Colonic mucosa (tissue), 4 donors: ENCODE measurements at regions not wholly inside any gene's neighbourhood (a gene's known extent, or its start where the extent isn't known, plus 50 kb on each side); places are given as distances from the start of the nearest gene placed in this dataset.

Source experiments
- DNase-seq: peaks from one replicate; pipeline ENCODE4 v3.0.0-alpha.2; 2020
- H3K27ac ChIP-seq: fragments of 200-600 bp; one replicate; pipeline ENCODE4 v1.8.0; 2021
- H3K27me3 ChIP-seq: fragments of 200-600 bp; one replicate; pipeline ENCODE4 v1.8.0; 2021
- H3K36me3 ChIP-seq: fragments of 200-600 bp; one replicate; pipeline ENCODE4 v1.8.0; 2021
- H3K4me1 ChIP-seq: fragments of 200-600 bp; one replicate; pipeline ENCODE4 v1.8.0; 2021; ENCODE audit warnings: mild to moderate bottlenecking
- H3K4me3 ChIP-seq: fragments of 200-600 bp; one replicate; pipeline ENCODE4 v1.8.0; 2021
- H3K9ac ChIP-seq, 2 donors: one replicate each; pipeline ENCODE4 v1.7.0; 2013; ENCODE audit warnings: control low read depth in 2 of 2, low read depth in 2 of 2, low read length in 2 of 2
- H3K9me3 ChIP-seq: fragments of 200-600 bp; one replicate; pipeline ENCODE4 v1.8.0; 2021
- intact Hi-C: fragments of 100-400 bp; cut with DNase I; formaldehyde crosslinking; loops from one replicate; pipeline ENCODE4 v1.14.1; 2022
- TF ChIP-seq, protein P1 (sequence below): fragments of 200-600 bp; IDR thresholded peaks from one replicate; pipeline ENCODE4 v1.8.0; 2022; ENCODE audit warnings: antibody characterized with exemption, mild to moderate bottlenecking
- donor health status: healthy.
- donor health status: DM: no; HTN: no; CAD: no.
- donor health status: DM: no; HTN: no; CAD: no.

DNA sequence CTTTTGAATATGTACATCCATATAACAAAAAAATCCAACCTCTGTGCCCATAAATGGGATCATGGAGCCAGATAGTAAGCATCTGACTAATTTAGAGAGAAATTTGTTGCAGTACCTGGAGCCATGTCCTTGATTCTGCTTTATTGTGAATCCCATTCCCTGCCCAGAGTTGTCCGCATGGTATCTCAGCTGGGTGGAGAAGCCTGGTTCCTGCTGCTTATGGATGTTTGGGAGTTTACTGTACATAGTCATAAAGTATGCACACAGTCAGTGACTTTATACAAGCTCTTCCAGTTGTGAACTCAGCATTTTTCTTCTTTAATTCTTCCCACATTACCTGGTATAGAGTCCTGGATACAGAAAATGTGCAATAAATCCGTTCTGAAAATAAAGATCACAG is 346.0 kb downstream of the FIGN start:
- Histone ChIP-seq H3K27me3 (no peaks in the 10 kb centered on the region), H3K4me3 (no peak overlapping the region), H3K4me1 (no peaks in the 10 kb centered on the region), H3K27ac (no peak overlapping the region), H3K36me3 (no peaks in the 10 kb centered on the region), H3K9ac (no peak overlapping the region), H3K9me3 (no peaks in the 10 kb centered on the region)
- TF ChIP-seq, protein P1, sequence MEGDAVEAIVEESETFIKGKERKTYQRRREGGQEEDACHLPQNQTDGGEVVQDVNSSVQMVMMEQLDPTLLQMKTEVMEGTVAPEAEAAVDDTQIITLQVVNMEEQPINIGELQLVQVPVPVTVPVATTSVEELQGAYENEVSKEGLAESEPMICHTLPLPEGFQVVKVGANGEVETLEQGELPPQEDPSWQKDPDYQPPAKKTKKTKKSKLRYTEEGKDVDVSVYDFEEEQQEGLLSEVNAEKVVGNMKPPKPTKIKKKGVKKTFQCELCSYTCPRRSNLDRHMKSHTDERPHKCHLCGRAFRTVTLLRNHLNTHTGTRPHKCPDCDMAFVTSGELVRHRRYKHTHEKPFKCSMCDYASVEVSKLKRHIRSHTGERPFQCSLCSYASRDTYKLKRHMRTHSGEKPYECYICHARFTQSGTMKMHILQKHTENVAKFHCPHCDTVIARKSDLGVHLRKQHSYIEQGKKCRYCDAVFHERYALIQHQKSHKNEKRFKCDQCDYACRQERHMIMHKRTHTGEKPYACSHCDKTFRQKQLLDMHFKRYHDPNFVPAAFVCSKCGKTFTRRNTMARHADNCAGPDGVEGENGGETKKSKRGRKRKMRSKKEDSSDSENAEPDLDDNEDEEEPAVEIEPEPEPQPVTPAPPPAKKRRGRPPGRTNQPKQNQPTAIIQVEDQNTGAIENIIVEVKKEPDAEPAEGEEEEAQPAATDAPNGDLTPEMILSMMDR, result no peak
- intact Hi-C loops, result no loop called here
- DNase-seq, result no peak

DNA sequence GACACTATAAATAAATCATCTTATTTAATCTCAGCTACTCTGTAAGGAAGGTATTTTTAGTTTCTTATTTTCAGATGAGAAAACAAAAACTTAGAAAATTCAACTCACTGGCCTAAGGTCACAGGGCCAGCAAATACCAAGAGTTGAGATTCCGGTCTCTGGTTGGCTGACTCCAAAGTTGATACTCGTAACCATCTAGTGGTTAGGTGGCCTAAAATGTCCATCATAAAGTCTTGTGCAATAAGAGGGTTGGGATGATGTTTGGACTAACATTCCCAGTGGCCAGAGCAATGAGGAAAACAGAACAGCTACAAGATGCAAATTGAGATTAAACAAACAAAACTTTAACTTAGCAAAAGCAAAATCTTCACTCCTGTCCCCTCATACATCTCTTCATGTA is 360.3 kb downstream of the FIGN start:
- Histone ChIP-seq H3K9me3 (no peaks in the 10 kb centered on the region), H3K9ac (no peak overlapping the region), H3K27me3 (no peaks in the 10 kb centered on the region), H3K4me1 (no peaks in the 10 kb centered on the region), H3K4me3 (no peak overlapping the region), H3K36me3 (no peaks in the 10 kb centered on the region), H3K27ac (no peak overlapping the region)
- TF ChIP-seq, protein P1, result no peak
- no peak for DNase-seq
- intact Hi-C loops, result no loop called here

DNA sequence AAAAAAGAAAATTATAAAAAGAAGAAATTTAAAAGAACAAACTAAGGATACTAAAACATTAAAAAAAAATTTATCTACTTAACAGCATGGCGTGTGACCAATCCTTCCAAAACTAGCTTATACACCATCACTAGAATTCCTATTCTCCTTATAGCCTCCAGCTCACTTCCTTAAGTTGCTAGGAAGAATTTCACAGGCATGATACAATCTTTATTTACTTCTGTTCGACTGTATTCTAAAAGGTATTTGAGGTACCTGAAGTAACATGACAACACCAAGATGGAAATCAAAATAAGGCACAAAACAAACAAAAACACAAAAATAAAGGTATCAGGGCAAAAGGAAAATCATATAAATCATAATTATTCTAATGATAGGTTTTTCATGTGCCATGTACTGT is 360.7 kb downstream of the FIGN start:
- intact Hi-C loops, result no loop called here
- no peak for DNase-seq
- Histone ChIP-seq H3K27me3 (no peaks in the 10 kb centered on the region), H3K4me3 (no peak overlapping the region), H3K36me3 (no peaks in the 10 kb centered on the region), H3K9ac (no peak overlapping the region), H3K9me3 (no peaks in the 10 kb centered on the region), H3K27ac (no peak overlapping the region), H3K4me1 (no peaks in the 10 kb centered on the region)
- TF ChIP-seq, protein P1, result no peak

DNA sequence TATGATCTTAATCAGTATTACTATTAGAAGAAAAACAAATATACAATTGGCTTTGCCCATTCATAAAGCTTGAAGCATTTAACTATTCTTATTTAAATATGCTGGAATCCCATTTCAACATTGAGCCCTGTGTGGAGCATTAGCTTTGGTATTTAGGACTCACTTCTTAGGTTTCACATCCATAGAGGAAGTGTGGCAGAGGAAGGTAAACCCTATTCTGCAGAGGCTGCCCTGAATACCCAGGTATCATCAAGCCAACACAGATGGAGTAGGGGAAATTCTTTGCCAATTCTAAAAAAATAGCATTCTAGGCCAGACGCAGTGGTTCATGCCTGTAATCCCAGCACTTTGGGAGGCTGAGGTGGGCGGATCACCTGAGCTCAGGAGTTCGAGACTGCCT is 361.5 kb downstream of the FIGN start:
- Histone ChIP-seq H3K4me1 (no peaks in the 10 kb centered on the region), H3K27me3 (no peaks in the 10 kb centered on the region), H3K36me3 (no peaks in the 10 kb centered on the region), H3K27ac (no peak overlapping the region), H3K9ac (no peak overlapping the region), H3K4me3 (no peak overlapping the region), H3K9me3 (no peaks in the 10 kb centered on the region)
- DNase-seq, result no peak
- intact Hi-C loops, result no loop called here
- TF ChIP-seq, protein P1, result no peak

DNA sequence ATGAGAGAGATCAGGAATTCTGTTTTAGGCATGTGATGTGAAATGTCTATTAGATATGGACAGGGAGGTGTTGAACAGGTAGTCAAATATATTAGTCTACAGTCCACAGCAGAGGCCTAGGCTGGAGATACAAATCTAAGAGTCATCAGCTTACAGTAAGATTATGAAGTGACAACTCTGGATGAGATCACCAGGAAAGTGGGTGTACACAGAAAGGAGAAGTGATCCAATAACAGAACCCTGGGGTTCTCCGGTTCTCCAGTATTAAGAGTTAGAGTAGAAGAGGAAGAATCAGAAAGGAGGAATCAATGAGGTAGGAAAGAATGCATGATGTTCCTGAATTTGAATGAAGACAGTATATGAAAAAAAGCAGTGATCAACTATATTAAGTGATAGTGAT is 362.3 kb downstream of the FIGN start:
- H3K9me3 ChIP-seq, result no peaks in the 10 kb centered on the region

More for the DNA sequence above, 362.3 kb downstream of the FIGN start:
- Histone ChIP-seq H3K4me1 (no peaks in the 10 kb centered on the region), H3K9ac (no peak overlapping the region), H3K36me3 (no peaks in the 10 kb centered on the region), H3K4me3 (no peak overlapping the region), H3K27ac (no peak overlapping the region), H3K27me3 (no peaks in the 10 kb centered on the region)
- DNase-seq, result no peak
- intact Hi-C loops, result no loop called here
- TF ChIP-seq, protein P1, result no peak
